KMS-11 (cell line): ENCODE measurements at regions not wholly inside any gene's neighbourhood (a gene's known extent, or its start where the extent isn't known, plus 50 kb on each side); places are given as distances from the start of the nearest gene placed in this dataset.

Experiments used
- H2AFZ ChIP-seq: fragments of 200-600 bp; sonication (generic); 2 replicates; pipeline ENCODE4 v1.6.1; 2016; ENCODE audit warnings: antibody characterized with exemption, mixed run types, low read depth
- H3K27ac ChIP-seq: fragments of 200-600 bp; sonication (generic); 2 replicates; pipeline ENCODE4 v1.6.1; 2016; ENCODE audit warnings: mild to moderate bottlenecking, mixed run types
- H3K27me3 ChIP-seq: fragments of 200-600 bp; sonication (generic); 2 replicates; pipeline ENCODE4 v1.6.1; 2017; ENCODE audit warnings: mild to moderate bottlenecking, low read depth, mixed run types, moderate library complexity; ENCODE audit not compliant: insufficient read depth
- H3K36me3 ChIP-seq: fragments of 200-600 bp; sonication (generic); 2 replicates; pipeline ENCODE4 v1.6.1; 2017; ENCODE audit warnings: mild to moderate bottlenecking, mixed run types; ENCODE audit not compliant: insufficient read depth
- H3K4me1 ChIP-seq: fragments of 200-600 bp; sonication (generic); 2 replicates; pipeline ENCODE4 v1.6.1; 2016; ENCODE audit warnings: mild to moderate bottlenecking, low read depth, mixed run types; ENCODE audit not compliant: poor library complexity, severe bottlenecking
- H3K4me2 ChIP-seq: fragments of 200-600 bp; sonication (generic); 2 replicates; pipeline ENCODE4 v1.7.0; 2016; ENCODE audit warnings: mild to moderate bottlenecking, mixed run types
- H3K4me3 ChIP-seq: fragments of 200-600 bp; sonication (generic); IDR thresholded peaks from 2 replicates; pipeline ENCODE4 v1.6.1; 2017; ENCODE audit warnings: low read depth, low read length, mixed read lengths; ENCODE audit not compliant: insufficient read depth
- H3K79me2 ChIP-seq: fragments of 200-600 bp; sonication (generic); 2 replicates; pipeline ENCODE4 v1.6.1; 2016; ENCODE audit warnings: low read depth, mixed run types; ENCODE audit not compliant: insufficient read depth
- H3K9ac ChIP-seq: fragments of 200-600 bp; sonication (generic); 2 replicates; pipeline ENCODE4 v1.6.1; 2016; ENCODE audit warnings: mild to moderate bottlenecking, mixed run types
- H4K20me1 ChIP-seq: fragments of 200-600 bp; sonication (generic); 2 replicates; pipeline ENCODE4 v1.6.1; 2016; ENCODE audit warnings: mild to moderate bottlenecking, mixed run types; ENCODE audit not compliant: insufficient read depth
- TF ChIP-seq, protein P1 (sequence below): fragments of 200-600 bp; sonication (generic); conservative IDR thresholded peaks from 2 replicates; pipeline ENCODE4 v1.6.1; 2017; ENCODE audit warnings: low read depth, mild to moderate bottlenecking, antibody characterized with exemption, low read length, moderate library complexity, mixed read lengths

DNA sequence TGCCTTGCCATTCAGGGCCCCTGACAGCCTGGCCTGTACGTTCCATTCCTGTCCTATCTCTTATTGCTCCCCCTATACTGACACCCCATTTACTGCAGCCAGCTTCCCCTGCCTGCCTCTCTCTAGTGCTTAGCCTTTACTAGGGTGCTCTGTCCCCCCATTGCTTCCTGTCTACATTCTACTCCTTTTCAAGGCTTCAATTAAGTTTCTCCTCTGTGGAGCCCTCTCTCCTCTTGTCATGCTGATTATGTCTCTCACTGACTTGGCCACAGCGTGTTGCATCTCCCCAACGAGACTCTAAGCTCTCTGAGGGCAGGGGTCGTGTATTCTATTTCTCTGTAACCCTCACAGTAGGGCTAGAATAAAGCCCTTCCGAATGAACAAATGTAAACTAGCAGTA, 185.2 kb downstream of the RPLP1 start:
- Histone ChIP-seq H3K27me3 (no peaks in the 10 kb centered on the region), H3K4me3 (no peak overlapping the region)
- TF ChIP-seq, protein P1, sequence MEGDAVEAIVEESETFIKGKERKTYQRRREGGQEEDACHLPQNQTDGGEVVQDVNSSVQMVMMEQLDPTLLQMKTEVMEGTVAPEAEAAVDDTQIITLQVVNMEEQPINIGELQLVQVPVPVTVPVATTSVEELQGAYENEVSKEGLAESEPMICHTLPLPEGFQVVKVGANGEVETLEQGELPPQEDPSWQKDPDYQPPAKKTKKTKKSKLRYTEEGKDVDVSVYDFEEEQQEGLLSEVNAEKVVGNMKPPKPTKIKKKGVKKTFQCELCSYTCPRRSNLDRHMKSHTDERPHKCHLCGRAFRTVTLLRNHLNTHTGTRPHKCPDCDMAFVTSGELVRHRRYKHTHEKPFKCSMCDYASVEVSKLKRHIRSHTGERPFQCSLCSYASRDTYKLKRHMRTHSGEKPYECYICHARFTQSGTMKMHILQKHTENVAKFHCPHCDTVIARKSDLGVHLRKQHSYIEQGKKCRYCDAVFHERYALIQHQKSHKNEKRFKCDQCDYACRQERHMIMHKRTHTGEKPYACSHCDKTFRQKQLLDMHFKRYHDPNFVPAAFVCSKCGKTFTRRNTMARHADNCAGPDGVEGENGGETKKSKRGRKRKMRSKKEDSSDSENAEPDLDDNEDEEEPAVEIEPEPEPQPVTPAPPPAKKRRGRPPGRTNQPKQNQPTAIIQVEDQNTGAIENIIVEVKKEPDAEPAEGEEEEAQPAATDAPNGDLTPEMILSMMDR: no peak

DNA sequence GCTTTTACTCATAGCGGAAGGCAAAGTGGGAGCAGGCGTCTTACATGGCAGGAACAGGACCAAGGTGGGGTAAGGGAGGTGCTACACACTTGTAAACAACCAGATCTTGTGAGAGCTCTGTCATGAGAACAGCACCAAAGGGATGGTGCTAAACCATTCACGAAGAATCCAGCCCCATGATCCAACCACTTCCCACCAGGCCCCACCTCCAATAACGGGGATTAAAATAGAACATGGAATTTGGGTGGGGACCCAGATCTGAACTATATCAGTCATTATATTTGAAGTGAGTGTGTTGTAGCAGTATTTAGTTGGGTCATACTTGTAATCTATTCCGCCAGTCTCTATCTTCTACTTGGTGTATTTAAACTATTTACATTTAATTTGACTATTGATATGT, 190.9 kb downstream of the RPLP1 start:
- no peaks in the 10 kb centered on the region for H3K79me2 ChIP-seq
- H3K9ac ChIP-seq: no peak overlapping the region
- H3K27ac ChIP-seq: no peak overlapping the region
- no peak overlapping the region for H3K4me3 ChIP-seq
- H2AFZ ChIP-seq: no peak overlapping the region
- no peaks in the 10 kb centered on the region for H3K27me3 ChIP-seq
- H3K36me3 ChIP-seq: no peaks in the 10 kb centered on the region
- TF ChIP-seq, protein P1: no peak
- no peak overlapping the region for H3K4me2 ChIP-seq
- no peaks in the 10 kb centered on the region for H3K4me1 ChIP-seq
- no peaks in the 10 kb centered on the region for H4K20me1 ChIP-seq

More for the DNA sequence above, 185.2 kb downstream of the RPLP1 start:
- no peak overlapping the region for H2AFZ ChIP-seq
- no peaks in the 10 kb centered on the region for H3K4me1 ChIP-seq
- no peak overlapping the region for H3K4me2 ChIP-seq
- H3K27ac ChIP-seq: no peak overlapping the region
- no peak overlapping the region for H3K9ac ChIP-seq
- no peaks in the 10 kb centered on the region for H3K79me2 ChIP-seq
- no peaks in the 10 kb centered on the region for H3K36me3 ChIP-seq
- no peaks in the 10 kb centered on the region for H4K20me1 ChIP-seq

DNA sequence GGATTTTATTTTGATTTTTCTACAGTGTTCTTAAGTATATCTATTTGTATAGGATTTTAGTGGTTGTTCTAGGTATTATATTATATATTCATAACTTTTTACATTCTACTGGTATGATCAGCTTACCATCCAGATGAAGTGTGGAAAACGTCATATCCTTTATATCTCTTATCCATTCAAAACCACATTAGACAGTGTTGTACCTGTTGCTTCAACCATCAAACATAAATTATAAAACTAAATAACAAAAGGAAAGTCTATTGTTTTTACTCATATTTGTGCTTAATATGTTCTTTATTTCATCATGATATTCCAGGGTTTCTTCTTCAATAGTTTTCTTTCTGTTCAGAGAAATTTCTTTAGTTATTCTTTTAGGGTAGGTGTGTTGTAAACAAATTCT, 191.4 kb downstream of the RPLP1 start:
- Histone ChIP-seq H2AFZ (no peak overlapping the region), H3K4me1 (no peaks in the 10 kb centered on the region), H4K20me1 (no peaks in the 10 kb centered on the region), H3K4me2 (no peak overlapping the region), H3K27me3 (no peaks in the 10 kb centered on the region), H3K36me3 (no peaks in the 10 kb centered on the region), H3K9ac (no peak overlapping the region), H3K27ac (no peak overlapping the region), H3K79me2 (no peaks in the 10 kb centered on the region), H3K4me3 (no peak overlapping the region)
- TF ChIP-seq, protein P1: no peak

DNA sequence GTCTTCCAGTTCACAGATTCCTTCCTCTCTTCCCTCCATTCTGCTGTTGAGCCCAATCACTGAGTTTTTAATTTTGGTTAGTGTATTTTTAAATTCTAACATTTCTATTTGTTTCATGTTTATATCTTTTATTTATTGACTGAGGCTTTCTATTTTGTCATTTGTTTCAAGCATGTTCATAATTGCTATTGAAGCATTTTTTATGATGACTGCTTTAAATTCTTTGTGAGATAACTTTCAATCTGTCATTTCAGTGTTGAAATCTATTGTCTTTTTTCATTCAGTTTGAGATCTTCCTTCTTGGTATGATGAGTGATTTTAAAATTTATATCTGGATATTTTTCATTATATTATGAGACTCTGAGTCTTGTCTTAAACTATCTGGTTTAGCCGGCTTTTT, 192.3 kb downstream of the RPLP1 start:
- Histone ChIP-seq H2AFZ (no peak overlapping the region), H4K20me1 (no peaks in the 10 kb centered on the region), H3K36me3 (no peaks in the 10 kb centered on the region), H3K4me3 (no peak overlapping the region), H3K9ac (no peak overlapping the region), H3K27ac (no peak overlapping the region), H3K27me3 (no peaks in the 10 kb centered on the region), H3K79me2 (no peaks in the 10 kb centered on the region), H3K4me1 (no peaks in the 10 kb centered on the region), H3K4me2 (no peak overlapping the region)
- TF ChIP-seq, protein P1: no peak

DNA sequence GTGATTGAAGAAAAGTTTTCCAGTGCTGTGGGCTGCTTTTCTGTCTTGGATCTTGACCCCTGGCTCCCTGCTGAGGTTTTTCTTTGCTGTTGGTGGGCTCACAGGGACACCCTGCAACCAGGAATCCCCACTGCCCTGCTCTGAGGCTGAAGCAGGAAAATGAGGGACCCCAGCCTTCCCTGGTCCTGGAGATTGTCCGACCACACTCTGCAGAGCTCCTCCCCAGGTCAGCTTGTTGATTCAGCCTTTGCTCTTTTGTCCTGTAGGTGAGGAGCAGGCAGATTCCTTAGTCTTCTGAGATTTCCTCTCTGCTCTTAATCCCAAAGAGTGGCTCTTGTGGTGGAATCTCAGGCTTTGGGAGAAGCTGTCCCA, 194.5 kb downstream of the RPLP1 start:
- Histone ChIP-seq H3K27me3 (no peaks in the 10 kb centered on the region), H4K20me1 (no peaks in the 10 kb centered on the region), H3K4me3 (no peak overlapping the region), H3K36me3 (no peaks in the 10 kb centered on the region), H3K27ac (no peak overlapping the region), H3K79me2 (no peaks in the 10 kb centered on the region), H3K9ac (no peak overlapping the region), H3K4me1 (no peaks in the 10 kb centered on the region), H2AFZ (no peak overlapping the region), H3K4me2 (no peak overlapping the region)
- TF ChIP-seq, protein P1: no peak
